GM12878 (cell line): ENCODE measurements at regions not wholly inside any gene's neighbourhood (a gene's known extent, or its start where the extent isn't known, plus 50 kb on each side); places are given as distances from the start of the nearest gene placed in this dataset.

ENCODE experiments used
- ATAC-seq: fragments of 200-7000 bp; cut with Tn5 transposase; 3 replicates; pipeline ENCODE4 v1.9.1; 2020; ENCODE audit warnings: mild to moderate bottlenecking, moderate library complexity
- BruUV-seq: library from RNA; stranded (reverse); fragments of 400-500 nt; replicated peaks from 2 replicates; lab custom pipeline; 2021; lab: Mats Ljungman, UMichigan
- CTCF ChIA-PET: fragments of 300-600 bp; sonication (Branson Sonifier 250); formaldehyde crosslinking; extraction: SDS; loops from one replicate; lab custom pipeline; 2021; ENCODE audit warnings: inconsistent platforms; lab: Yijun Ruan, JAX
- POLR2A ChIA-PET: fragments of 350-600 bp; formaldehyde crosslinking; extraction: SDS; loops from one replicate; lab custom pipeline; 2021; ENCODE audit warnings: inconsistent platforms; lab: Charles Lee
- RAD21 ChIA-PET: fragments of 300-600 bp; sonication (Branson Sonifier 250); formaldehyde crosslinking; loops from one replicate; lab custom pipeline; 2023; ENCODE audit warnings: antibody characterized with exemption; ENCODE audit not compliant: unreplicated experiment; lab: Charles Lee
- SMC1A ChIA-PET: fragments of 300-600 bp; sonication (Branson Sonifier 250); formaldehyde crosslinking; loops from one replicate; lab custom pipeline; 2023; ENCODE audit not compliant: unreplicated experiment, uncharacterized antibody; lab: Charles Lee
- DNase-seq: peaks from one replicate; pipeline ENCODE4 v3.0.0-alpha.2; 2011; ENCODE audit warnings: low read depth, low spot score
- FAIRE-seq: peaks from 3 replicates; lab custom pipeline; 2011; peaks lifted over from hg19 to GRCh38; lab: Jason Lieb, UNC
- H2AFZ ChIP-seq: 2 replicates; pipeline ENCODE4 v1.6.0; 2011; ENCODE audit warnings: low read depth, low read length, control low read depth; ENCODE audit not compliant: control insufficient read depth
- H3K27ac ChIP-seq: 2 replicates; pipeline ENCODE4 v1.5.1; 2011; ENCODE audit warnings: control low read depth; ENCODE audit not compliant: control insufficient read depth, insufficient read depth
- H3K27me3 ChIP-seq, 2 experiments: replicated peaks in 1 of 2; 2 replicates each; pipeline versions ENCODE4 v1.6.0 to v1.6.1; 2011; ENCODE audit warnings: low read length in 1 of 2; ENCODE audit not compliant: control insufficient read depth in 2 of 2, insufficient read depth in 2 of 2
- H3K36me3 ChIP-seq, 2 experiments: 2 replicates each; pipeline ENCODE4 v1.5.1; 2011; ENCODE audit warnings: low read length in 1 of 2; ENCODE audit not compliant: control insufficient read depth in 2 of 2, insufficient read depth in 2 of 2
- H3K4me1 ChIP-seq: 2 replicates; pipeline ENCODE4 v1.6.1; 2011; ENCODE audit warnings: mild to moderate bottlenecking, low read length, moderate library complexity, mixed read lengths; ENCODE audit not compliant: control insufficient read depth, insufficient read depth
- H3K4me2 ChIP-seq: 2 replicates; pipeline ENCODE4 v1.6.0; 2011; ENCODE audit warnings: control low read depth; ENCODE audit not compliant: control insufficient read depth, insufficient read depth
- H3K4me3 ChIP-seq: fragments of 200-600 bp; sonication (generic); 2 replicates; pipeline ENCODE4 v1.5.1; 2016
- H3K79me2 ChIP-seq: 2 replicates; pipeline ENCODE4 v1.6.0; 2011; ENCODE audit warnings: low read length; ENCODE audit not compliant: control insufficient read depth, insufficient read depth
- H3K9ac ChIP-seq: 2 replicates; pipeline ENCODE4 v1.8.0; 2011; ENCODE audit warnings: low read length, control low read depth, mixed read lengths; ENCODE audit not compliant: control insufficient read depth, insufficient read depth
- H3K9me3 ChIP-seq: replicated peaks from 3 replicates; pipeline ENCODE4 v1.5.1; 2011; ENCODE audit warnings: mild to moderate bottlenecking, low read length; ENCODE audit not compliant: control insufficient read depth, insufficient read depth
- H4K20me1 ChIP-seq: 2 replicates; pipeline ENCODE4 v1.6.0; 2011; ENCODE audit not compliant: control insufficient read depth, insufficient read depth
- ATF2 ChIP-seq: IDR thresholded peaks from 2 replicates; pipeline ENCODE4 v1.6.1; 2012; ENCODE audit warnings: low read length, inconsistent platforms
- BMI1 ChIP-seq: fragments of 450-650 bp; IDR thresholded peaks from 2 replicates; pipeline ENCODE4 v1.6.1; 2016; ENCODE audit warnings: mild to moderate bottlenecking, moderate library complexity, borderline replicate concordance
- EED ChIP-seq: sonication (generic); IDR thresholded peaks from 2 replicates; pipeline ENCODE4 v1.6.1; 2016; ENCODE audit warnings: antibody characterized with exemption, low read depth
- HDAC2 ChIP-seq: fragments of 200-600 bp; sonication (generic); IDR thresholded peaks from 2 replicates; pipeline ENCODE4 v1.6.1; 2017
- HSF1 ChIP-seq: fragments of 150-350 bp; IDR thresholded peaks from 2 replicates; pipeline ENCODE4 v1.6.1; 2014; ENCODE audit warnings: mild to moderate bottlenecking, low read depth, low read length
- IKZF1 ChIP-seq: fragments of 450-650 bp; conservative IDR thresholded peaks from 2 replicates; pipeline ENCODE4 v1.6.1; 2017; ENCODE audit warnings: antibody characterized with exemption, mild to moderate bottlenecking
- IKZF2 ChIP-seq, 2 experiments: fragments of 450-650 bp; IDR thresholded peaks; 2 replicates each; pipeline ENCODE4 v1.6.1; 2017; ENCODE audit warnings: mild to moderate bottlenecking in 2 of 2, moderate library complexity in 2 of 2
- MAX ChIP-seq: IDR thresholded peaks from 2 replicates; pipeline ENCODE4 v1.6.1; 2012; ENCODE audit warnings: low read depth, low read length, improper control_type of control experiment
- PKNOX1 ChIP-seq: fragments of 450-650 bp; IDR thresholded peaks from 2 replicates; pipeline ENCODE4 v1.6.1; 2016; ENCODE audit warnings: mild to moderate bottlenecking
- POU2F2 ChIP-seq: IDR thresholded peaks from 3 replicates; pipeline ENCODE4 v1.6.1; 2011; ENCODE audit warnings: low read depth, mild to moderate bottlenecking, low read length, borderline replicate concordance
- ZBTB33 ChIP-seq: fragments of 450-650 bp; IDR thresholded peaks from 2 replicates; pipeline ENCODE4 v1.6.1; 2017; ENCODE audit warnings: mild to moderate bottlenecking
- ZBTB40 ChIP-seq: fragments of 450-650 bp; IDR thresholded peaks from 2 replicates; pipeline ENCODE4 v1.6.1; 2016; ENCODE audit warnings: mild to moderate bottlenecking, moderate library complexity, borderline replicate concordance
- ZNF207 ChIP-seq: fragments of 450-650 bp; IDR thresholded peaks from 2 replicates; pipeline ENCODE4 v1.6.1; 2014; ENCODE audit warnings: antibody characterized with exemption, mild to moderate bottlenecking, borderline replicate concordance
- WGBS: methylation state at CpG from one replicate; pipeline ENCODE4 v1.1.6; 2016; ENCODE audit warnings: low lambda C conversion rate; ENCODE audit not compliant: insufficient replicate concordance, insufficient coverage; ENCODE audit errors: missing lambda C conversion rate; 5-methylcytosine and 5-hydroxymethylcytosine counted together
- in situ Hi-C: fragments of 300-500 bp; cut with MboI; formaldehyde crosslinking; loops from 9 replicates; pipeline ENCODE4 v1.14.3; 2018; ENCODE audit warnings: mixed read lengths
- intact Hi-C: fragments of 100-400 bp; cut with micrococcal nuclease; formaldehyde crosslinking; loops from one replicate; pipeline ENCODE4 v1.14.2; 2022; ENCODE audit not compliant: unreplicated experiment

- Histone ChIP-seq H3K9me3 (no peaks in the 10 kb centered on the region), H3K4me1 (no peaks in the 10 kb centered on the region; the same call in 1 of the 2 replicates), H3K36me3 (no peaks in the 10 kb centered on the region), H3K27ac (no peak overlapping the region), H2AFZ (no peak overlapping the region), H3K27me3 (no peaks in the 10 kb centered on the region; a peak in 1 of 4 replicates), H3K4me2 (no peak overlapping the region), H4K20me1 (no peaks in the 10 kb centered on the region), H3K9ac (no peak overlapping the region), H3K4me3 (no peak overlapping the region), H3K79me2 (no peaks in the 10 kb centered on the region)
- no peak for FAIRE-seq
- ChIA-PET POLR2A (no interaction called here), CTCF (no interaction called here), RAD21 (no interaction called here), SMC1A (interaction anchor here (0.6 to 1.6 kb wide), 2 partner anchors 10 to 1874 kb away, joined by 3 read pairs; no protein-coding TSS in a partner anchor)
- in situ Hi-C loops: no loop called here
- BruUV-seq: no TSS peak
- WGBS: 63% methylated on average over 3 of the region's 3 CpGs
- no peak for DNase-seq
- intact Hi-C loops: no loop called here
- peak; percentile 35; the same call in 2 of the 3 replicates for ATAC-seq
- TF ChIP-seq IKZF2 (IDR thresholded peaks at IDR 0.05): no peak
- no peak for TF ChIP-seq EED
- no peak for TF ChIP-seq ATF2
- no peak for TF ChIP-seq ZBTB33
- TF ChIP-seq POU2F2: no peak
- no peak for TF ChIP-seq HSF1
- TF ChIP-seq BMI1: no peak
- TF ChIP-seq MAX: no peak
- TF ChIP-seq HDAC2: no peak
- no peak for TF ChIP-seq ZNF207
- TF ChIP-seq IKZF1: no peak
- TF ChIP-seq ZBTB40: no peak
- no peak for TF ChIP-seq PKNOX1
These were observed 220.1 kb downstream of the TUSC7 start for GRCh38 chr3:116929505-116930222.
